ENCODE measurements at regions not wholly inside any gene's neighbourhood (a gene's known extent, or its start where the extent isn't known, plus 50 kb on each side); places are given as distances from the start of the nearest gene placed in this dataset.

GRCh38 chr14:105836160-105836559 lies 309.8 kb downstream of the TMEM121 start:
- TF ChIP-seq POLR2A (IDR thresholded peaks at IDR 0.05) (no peak), CTCF (IDR thresholded peaks at IDR 0.05) (no peak)
